HEK293 (cell line): ENCODE measurements at regions not wholly inside any gene's neighbourhood (a gene's known extent, or its start where the extent isn't known, plus 50 kb on each side); places are given as distances from the start of the nearest gene placed in this dataset.
A peak's percentile ranks its signal among the peaks of the same experiment; 100 is the strongest.

Experiments used
- EGR2 ChIP-seq: fragments of 450-650 bp; formaldehyde crosslinking; IDR thresholded peaks from 2 replicates; pipeline ENCODE4 v1.5.1; 2016; ENCODE audit warnings: low read depth, missing biosample characterization, missing genetic modification characterization
- KLF10 ChIP-seq: fragments of 450-650 bp; IDR thresholded peaks from 2 replicates; pipeline ENCODE4 v1.5.1; 2018; ENCODE audit warnings: missing biosample characterization, mild to moderate bottlenecking, missing genetic modification characterization
- MZF1 ChIP-seq: fragments of 450-650 bp; formaldehyde crosslinking; IDR thresholded peaks from 2 replicates; pipeline ENCODE4 v1.5.1; 2017; ENCODE audit warnings: missing biosample characterization, missing genetic modification characterization, borderline replicate concordance
- PBX3 ChIP-seq: sonication (generic); formaldehyde crosslinking; IDR thresholded peaks from 2 replicates; pipeline ENCODE4 v1.8.1; 2022; ENCODE audit warnings: mild to moderate bottlenecking, moderate library complexity, missing genetic modification reagents
- PRDM6 ChIP-seq: fragments of 450-650 bp; formaldehyde crosslinking; IDR thresholded peaks from 2 replicates; pipeline ENCODE4 v1.5.1; 2017; ENCODE audit warnings: missing biosample characterization, missing genetic modification characterization
- ZNF157 ChIP-seq: fragments of 450-650 bp; formaldehyde crosslinking; IDR thresholded peaks from 2 replicates; pipeline ENCODE4 v1.5.1; 2016; ENCODE audit warnings: missing biosample characterization, missing genetic modification characterization
- ZNF184 ChIP-seq: fragments of 450-650 bp; IDR thresholded peaks from 2 replicates; pipeline ENCODE4 v1.5.1; 2018; ENCODE audit warnings: missing biosample characterization, mild to moderate bottlenecking, missing genetic modification characterization
- ZNF248 ChIP-seq: fragments of 450-650 bp; formaldehyde crosslinking; IDR thresholded peaks from 2 replicates; pipeline ENCODE4 v1.5.1; 2017; ENCODE audit warnings: missing biosample characterization, missing genetic modification characterization
- ZNF280C ChIP-seq: fragments of 450-650 bp; formaldehyde crosslinking; IDR thresholded peaks from 2 replicates; pipeline ENCODE4 v1.5.1; 2016; ENCODE audit warnings: missing biosample characterization, missing genetic modification characterization
- ZNF280D ChIP-seq: fragments of 450-650 bp; formaldehyde crosslinking; IDR thresholded peaks from 2 replicates; pipeline ENCODE4 v1.5.1; 2016; ENCODE audit warnings: missing biosample characterization, missing genetic modification characterization
- ZNF488 ChIP-seq: fragments of 450-650 bp; formaldehyde crosslinking; IDR thresholded peaks from 2 replicates; pipeline ENCODE4 v1.5.1; 2016; ENCODE audit warnings: missing biosample characterization, missing genetic modification characterization
- ZNF513 ChIP-seq: fragments of 450-650 bp; IDR thresholded peaks from 2 replicates; pipeline ENCODE4 v1.5.1; 2018; ENCODE audit warnings: missing biosample characterization, missing genetic modification characterization
- ZNF548 ChIP-seq: fragments of 450-650 bp; formaldehyde crosslinking; IDR thresholded peaks from 2 replicates; pipeline ENCODE4 v1.5.1; 2016; ENCODE audit warnings: missing biosample characterization, missing genetic modification characterization
- ZNF555 ChIP-seq: fragments of 450-650 bp; formaldehyde crosslinking; conservative IDR thresholded peaks from 2 replicates; pipeline ENCODE4 v1.5.1; 2017; ENCODE audit warnings: missing biosample characterization, mild to moderate bottlenecking, missing genetic modification characterization, inconsistent platforms
- ZNF621 ChIP-seq: fragments of 450-650 bp; formaldehyde crosslinking; IDR thresholded peaks from 2 replicates; pipeline ENCODE4 v1.5.1; 2017; ENCODE audit warnings: missing biosample characterization, missing genetic modification characterization
- ZNF624 ChIP-seq: fragments of 450-650 bp; formaldehyde crosslinking; IDR thresholded peaks from 2 replicates; pipeline ENCODE4 v1.5.1; 2017; ENCODE audit warnings: missing biosample characterization, missing genetic modification characterization
- ZNF658 ChIP-seq: fragments of 450-650 bp; formaldehyde crosslinking; IDR thresholded peaks from 2 replicates; pipeline ENCODE4; 2016; ENCODE audit warnings: missing biosample characterization, missing genetic modification characterization
- ZNF670 ChIP-seq: fragments of 450-650 bp; formaldehyde crosslinking; IDR thresholded peaks from 2 replicates; pipeline ENCODE4 v1.5.1; 2016; ENCODE audit warnings: missing biosample characterization, missing genetic modification characterization, low read depth
- ZSCAN18 ChIP-seq: fragments of 450-650 bp; formaldehyde crosslinking; IDR thresholded peaks from 2 replicates; pipeline ENCODE4 v1.5.1; 2016; ENCODE audit warnings: missing biosample characterization, missing genetic modification characterization
- ZSCAN4 ChIP-seq: fragments of 450-650 bp; formaldehyde crosslinking; IDR thresholded peaks from 2 replicates; pipeline ENCODE4 v1.5.1; 2017; ENCODE audit warnings: missing biosample characterization, missing genetic modification characterization

GRCh38 chr3:107112356-107112755 is 264.9 kb upstream of the CCDC54 start (continued):
- TF ChIP-seq PRDM6 (tag by site-specific recombination) (peak; percentile 37; the same call in 1 of the 2 replicates), KLF10 (0 out of 2 replicates have a peak, but pooled peaks have one; percentile 32), ZSCAN4 (tag by site-specific recombination) (no peak), MZF1 (no peak), ZNF658 (tag by site-specific recombination) (no peak), ZSCAN18 (tag by site-specific recombination) (no peak), ZNF157 (tag by site-specific recombination) (no peak), ZNF548 (tag by site-specific recombination) (no peak), PBX3 (CRISPR knock-in tag) (no peak), ZNF670 (tag by site-specific recombination) (no peak), ZNF280C (tag by site-specific recombination) (no peak), ZNF555 (tag by site-specific recombination) (no peak), ZNF248 (tag by site-specific recombination) (no peak), ZNF624 (tag by site-specific recombination) (no peak), ZNF621 (tag by site-specific recombination) (no peak), ZNF513 (tag by site-specific recombination) (no peak), ZNF184 (tag by site-specific recombination) (0 out of 2 replicates have a peak, but pooled peaks have one; percentile 22), EGR2 (no peak), ZNF488 (no peak), ZNF280D (tag by site-specific recombination) (no peak)
